ENCODE measurements at regions not wholly inside any gene's neighbourhood (a gene's known extent, or its start where the extent isn't known, plus 50 kb on each side); places are given as distances from the start of the nearest gene placed in this dataset.

DNA sequence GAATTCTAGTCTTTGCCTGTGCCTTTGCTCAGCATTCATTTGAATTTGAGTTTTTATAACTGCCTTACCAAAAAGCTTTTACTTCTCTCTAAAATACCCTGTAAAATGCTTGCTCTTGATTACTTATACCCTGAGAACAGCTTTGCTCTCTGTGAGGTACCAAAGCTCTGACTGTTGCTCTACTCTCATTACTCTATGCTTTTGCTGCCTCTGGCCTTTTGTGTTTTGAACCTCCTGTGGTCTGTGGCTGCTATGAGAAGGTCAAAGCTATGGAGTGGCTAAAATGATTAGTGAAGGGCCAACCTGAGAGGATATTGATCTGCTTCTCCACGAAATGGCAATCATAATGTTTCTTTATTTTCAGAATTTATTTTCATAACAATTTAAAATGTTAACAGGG lies 375.6 kb upstream of the IMPG1 start:
- DNase-seq (ENCODE audit: low read depth), result no peak
- CTCF ChIA-PET, result no interaction called here
- TF ChIP-seq, protein P1, sequence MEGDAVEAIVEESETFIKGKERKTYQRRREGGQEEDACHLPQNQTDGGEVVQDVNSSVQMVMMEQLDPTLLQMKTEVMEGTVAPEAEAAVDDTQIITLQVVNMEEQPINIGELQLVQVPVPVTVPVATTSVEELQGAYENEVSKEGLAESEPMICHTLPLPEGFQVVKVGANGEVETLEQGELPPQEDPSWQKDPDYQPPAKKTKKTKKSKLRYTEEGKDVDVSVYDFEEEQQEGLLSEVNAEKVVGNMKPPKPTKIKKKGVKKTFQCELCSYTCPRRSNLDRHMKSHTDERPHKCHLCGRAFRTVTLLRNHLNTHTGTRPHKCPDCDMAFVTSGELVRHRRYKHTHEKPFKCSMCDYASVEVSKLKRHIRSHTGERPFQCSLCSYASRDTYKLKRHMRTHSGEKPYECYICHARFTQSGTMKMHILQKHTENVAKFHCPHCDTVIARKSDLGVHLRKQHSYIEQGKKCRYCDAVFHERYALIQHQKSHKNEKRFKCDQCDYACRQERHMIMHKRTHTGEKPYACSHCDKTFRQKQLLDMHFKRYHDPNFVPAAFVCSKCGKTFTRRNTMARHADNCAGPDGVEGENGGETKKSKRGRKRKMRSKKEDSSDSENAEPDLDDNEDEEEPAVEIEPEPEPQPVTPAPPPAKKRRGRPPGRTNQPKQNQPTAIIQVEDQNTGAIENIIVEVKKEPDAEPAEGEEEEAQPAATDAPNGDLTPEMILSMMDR (IDR thresholded peaks at IDR 0.05; ENCODE audit: insufficient read depth, low read depth, low read length), result no peak
- no peaks in the 10 kb centered on the region for H3K36me3 ChIP-seq (ENCODE audit: control insufficient read depth, insufficient read depth, low read length)
- no peaks in the 10 kb centered on the region for H3K27me3 ChIP-seq (ENCODE audit: control insufficient read depth, insufficient read depth, low read length)
- POLR2A ChIA-PET, result no interaction called here
- H3K4me3 ChIP-seq (ENCODE audit: low read depth, low read length), result no peak overlapping the region

DNA sequence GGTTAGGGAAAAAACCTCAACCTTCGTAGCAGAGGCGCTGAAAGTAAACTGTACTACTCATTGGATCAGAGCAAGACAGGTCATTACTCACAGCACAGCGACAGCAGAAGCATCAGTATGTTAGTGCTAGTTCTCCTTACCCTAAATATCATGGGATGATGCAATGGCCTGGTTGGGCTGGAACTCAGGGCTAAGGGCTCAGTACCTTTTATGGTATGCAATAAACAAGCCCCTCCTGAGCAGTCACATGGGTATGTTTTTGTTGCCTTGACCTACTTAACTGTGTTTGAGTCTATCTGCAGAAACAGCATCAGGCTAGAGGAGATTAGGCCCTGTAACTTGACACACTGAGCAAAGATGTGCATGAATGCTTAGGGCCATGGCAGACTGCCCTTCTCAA lies 369.4 kb upstream of the IMPG1 start:
- DNase-seq (ENCODE audit: low read depth), result no peak
- POLR2A ChIA-PET, result no interaction called here
- no peak overlapping the region for H3K4me3 ChIP-seq (ENCODE audit: low read depth, low read length)
- no peaks in the 10 kb centered on the region for H3K36me3 ChIP-seq (ENCODE audit: control insufficient read depth, insufficient read depth, low read length)
- CTCF ChIA-PET, result no interaction called here
- no peaks in the 10 kb centered on the region for H3K27me3 ChIP-seq (ENCODE audit: control insufficient read depth, insufficient read depth, low read length)
- TF ChIP-seq, protein P1 (IDR thresholded peaks at IDR 0.05; ENCODE audit: insufficient read depth, low read depth, low read length), result no peak

DNA sequence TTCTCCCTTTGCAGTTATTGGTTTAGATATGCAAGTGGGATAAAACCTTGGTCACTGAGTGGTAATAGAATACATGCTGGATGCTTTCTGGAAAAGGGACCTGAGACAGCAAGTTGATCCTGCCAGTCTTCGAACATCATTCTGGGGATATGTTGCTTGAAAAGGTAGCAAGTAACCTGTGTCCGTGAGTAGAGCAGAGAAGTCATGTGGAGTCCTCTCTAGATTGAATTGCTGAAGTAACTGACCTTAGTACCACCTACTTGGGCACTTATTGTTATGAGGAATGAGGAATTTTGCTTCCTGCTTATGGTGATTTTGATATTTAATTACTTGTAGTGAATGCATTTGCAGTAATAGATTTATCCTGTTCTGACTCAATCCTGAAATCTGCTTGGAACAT lies 367.3 kb upstream of the IMPG1 start:
- DNase-seq (ENCODE audit: low read depth), result no peak
- H3K27me3 ChIP-seq (ENCODE audit: control insufficient read depth, insufficient read depth, low read length), result no peaks in the 10 kb centered on the region
- POLR2A ChIA-PET, result no interaction called here
- H3K36me3 ChIP-seq (ENCODE audit: control insufficient read depth, insufficient read depth, low read length), result no peaks in the 10 kb centered on the region
- CTCF ChIA-PET, result no interaction called here
- H3K4me3 ChIP-seq (ENCODE audit: low read depth, low read length), result no peak overlapping the region
- TF ChIP-seq, protein P1 (IDR thresholded peaks at IDR 0.05; ENCODE audit: insufficient read depth, low read depth, low read length), result no peak

DNA sequence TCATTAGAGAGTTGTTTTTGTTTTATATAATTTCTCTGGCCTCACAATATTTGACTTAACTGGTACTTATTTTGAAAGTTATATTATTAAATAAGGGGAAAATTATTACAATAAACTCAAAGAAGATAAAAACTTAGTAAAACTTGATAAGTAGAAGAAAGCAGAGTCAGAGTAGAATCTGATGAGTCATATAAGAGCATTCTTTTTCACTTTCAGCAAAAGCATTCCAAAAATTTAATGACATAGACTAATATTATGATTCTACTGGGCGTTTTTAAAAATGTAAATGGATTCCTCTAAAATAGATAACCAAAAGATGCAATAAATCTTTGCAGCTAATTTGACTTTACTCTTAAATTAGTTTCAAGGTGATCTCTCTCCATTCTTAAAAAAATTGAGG lies 366.3 kb upstream of the IMPG1 start:
- no peaks in the 10 kb centered on the region for H3K36me3 ChIP-seq (ENCODE audit: control insufficient read depth, insufficient read depth, low read length)
- POLR2A ChIA-PET, result no interaction called here
- no peak overlapping the region for H3K4me3 ChIP-seq (ENCODE audit: low read depth, low read length)
- TF ChIP-seq, protein P1 (IDR thresholded peaks at IDR 0.05; ENCODE audit: insufficient read depth, low read depth, low read length), result no peak
- CTCF ChIA-PET, result no interaction called here
- no peaks in the 10 kb centered on the region for H3K27me3 ChIP-seq (ENCODE audit: control insufficient read depth, insufficient read depth, low read length)
- no peak for DNase-seq (ENCODE audit: low read depth)

DNA sequence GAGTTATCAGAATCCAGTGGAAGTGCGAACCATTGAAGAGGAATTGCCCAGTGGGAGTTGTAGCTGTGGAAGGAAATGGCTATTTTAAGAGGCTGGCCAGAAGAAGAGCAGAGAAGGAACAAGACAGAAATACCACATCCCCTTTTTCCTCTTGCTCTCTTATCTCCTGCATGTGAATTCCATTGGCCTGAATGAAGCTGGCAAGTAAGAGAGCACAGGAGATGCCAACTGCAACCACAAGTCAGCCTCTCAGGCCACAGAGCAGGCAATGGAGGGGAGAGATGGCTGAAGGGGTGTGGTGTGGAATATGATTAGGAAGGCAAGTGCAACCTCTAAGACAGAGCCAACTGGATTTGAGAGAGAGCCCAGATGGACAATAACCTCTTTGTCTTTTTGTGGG lies 362.7 kb upstream of the IMPG1 start:
- no peak for DNase-seq (ENCODE audit: low read depth)
- H3K27me3 ChIP-seq (ENCODE audit: control insufficient read depth, insufficient read depth, low read length), result no peaks in the 10 kb centered on the region
- TF ChIP-seq, protein P1 (IDR thresholded peaks at IDR 0.05; ENCODE audit: insufficient read depth, low read depth, low read length), result no peak
- no peak overlapping the region for H3K4me3 ChIP-seq (ENCODE audit: low read depth, low read length)
- POLR2A ChIA-PET, result no interaction called here
- CTCF ChIA-PET, result no interaction called here
- H3K36me3 ChIP-seq (ENCODE audit: control insufficient read depth, insufficient read depth, low read length), result no peaks in the 10 kb centered on the region

Data from BJ (cell line).